ENCODE measurements at regions not wholly inside any gene's neighbourhood (a gene's known extent, or its start where the extent isn't known, plus 50 kb on each side); places are given as distances from the start of the nearest gene placed in this dataset.

DNA sequence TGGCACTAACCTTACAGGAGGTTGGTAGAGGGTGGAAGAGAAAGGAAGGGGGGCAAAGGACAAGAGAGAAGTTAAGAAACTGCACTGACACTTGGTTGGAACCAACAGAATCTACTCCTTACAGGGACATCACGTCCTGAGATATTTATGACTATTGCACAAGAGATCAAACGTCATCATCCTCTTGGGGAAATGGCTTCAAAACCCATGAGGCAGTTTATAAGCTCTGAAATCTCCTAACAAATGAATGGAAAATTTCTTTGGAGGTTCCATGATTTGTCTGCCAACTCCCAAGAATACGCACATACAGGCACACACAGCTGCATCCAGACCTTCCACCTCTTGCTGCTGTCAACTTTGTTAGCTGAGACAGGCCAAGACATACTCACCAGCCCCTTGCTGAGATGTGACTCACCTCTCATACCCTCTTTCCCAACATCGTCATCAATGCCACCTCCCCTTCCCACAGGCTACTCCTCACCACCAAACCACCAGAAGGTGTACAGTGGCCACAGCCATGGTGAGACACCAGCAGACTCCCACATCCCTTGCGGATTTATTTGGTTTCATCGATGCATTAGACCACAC is 135.5 kb downstream of the SETD4 start (continued):
- peak; percentile 54; the same call in 1 of the 2 replicates for TF ChIP-seq SP7 (tag by site-specific recombination; IDR thresholded peaks at IDR 0.05)
- TF ChIP-seq ZNF112 (tag by site-specific recombination; IDR thresholded peaks at IDR 0.05) = no peak
- peak; percentile 88 for TF ChIP-seq ZBTB21 (tag by site-specific recombination; IDR thresholded peaks at IDR 0.05)
- TF ChIP-seq ZNF350 (tag by site-specific recombination; IDR thresholded peaks at IDR 0.05) = no peak
- TF ChIP-seq PRDM1 (tag by site-specific recombination; IDR thresholded peaks at IDR 0.05) = no peak
- no peak for TF ChIP-seq ZNF514 (tag by site-specific recombination; IDR thresholded peaks at IDR 0.05)
- no peak for TF ChIP-seq ZNF341 (tag by site-specific recombination; IDR thresholded peaks at IDR 0.05; ENCODE audit: low read depth)

DNA sequence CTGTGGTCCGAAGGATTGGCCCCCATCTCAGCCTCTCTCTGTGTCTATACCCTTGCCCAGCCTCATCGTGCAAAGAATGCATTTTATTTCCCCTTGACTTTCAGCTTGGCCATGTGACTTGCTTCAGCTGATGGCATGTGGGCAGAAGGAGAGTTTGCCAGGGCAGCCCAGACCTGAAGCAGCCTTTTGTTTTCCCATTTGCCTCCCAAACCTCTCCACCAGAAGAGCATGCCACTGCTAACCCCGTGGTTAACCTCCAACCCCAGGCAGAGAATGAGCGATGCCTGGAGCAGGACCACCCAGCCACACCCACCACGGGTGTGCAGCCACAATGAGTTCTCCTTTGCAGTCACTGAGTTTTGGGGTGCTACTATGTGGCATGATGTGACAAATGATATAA is 136.4 kb downstream of the SETD4 start:
- no peak overlapping the region for H3K27ac ChIP-seq (ENCODE audit: extremely low read depth, low read depth, low read length)
- ChIA-PET CTCF (interaction anchor here (1.9 kb wide), 1 partner anchor 16 kb away, joined by 4 read pairs; no protein-coding TSS in a partner anchor), POLR2A (no interaction called here)
- no peaks in the 10 kb centered on the region for H3K36me3 ChIP-seq (ENCODE audit: control insufficient read depth in 2 of 2, insufficient read depth in 1 of 2, low read length in 2 of 2)
- H3K9me3 ChIP-seq (ENCODE audit: control insufficient read depth, insufficient read depth, low read depth, low read length) = no peaks in the 10 kb centered on the region
- no peak for TF ChIP-seq KLF9 (tag by site-specific recombination; IDR thresholded peaks at IDR 0.05; ENCODE audit: low read depth)
- no peak for TF ChIP-seq ZBTB49 (tag by site-specific recombination; IDR thresholded peaks at IDR 0.05; ENCODE audit: low read depth)
- no peak for TF ChIP-seq SP2 (tag by site-specific recombination; IDR thresholded peaks at IDR 0.05)
- TF ChIP-seq ZNF747 (tag by site-specific recombination; IDR thresholded peaks at IDR 0.05) = no peak
- TF ChIP-seq ELK4 (IDR thresholded peaks at IDR 0.05; ENCODE audit: borderline replicate concordance, low read depth, low read length) = no peak
- no peak for TF ChIP-seq MYNN (tag by site-specific recombination; IDR thresholded peaks at IDR 0.05; ENCODE audit: borderline replicate concordance)
- no peak for TF ChIP-seq ZNF169 (tag by site-specific recombination; IDR thresholded peaks at IDR 0.05)
- TF ChIP-seq ZNF585B (tag by site-specific recombination; IDR thresholded peaks at IDR 0.05) = no peak
- no peak for TF ChIP-seq ZBTB1 (tag by site-specific recombination; IDR thresholded peaks at IDR 0.05)
- no peak for TF ChIP-seq PRDM6 (tag by site-specific recombination; IDR thresholded peaks at IDR 0.05)
- no peak for TF ChIP-seq ZNF571 (tag by site-specific recombination; IDR thresholded peaks at IDR 0.05)
- no peak for TF ChIP-seq GLIS2 (tag by site-specific recombination; IDR thresholded peaks at IDR 0.05)
- no peak for TF ChIP-seq ZNF423 (tag by site-specific recombination; IDR thresholded peaks at IDR 0.05)
- no peak for TF ChIP-seq OVOL3 (tag by site-specific recombination; IDR thresholded peaks at IDR 0.05)
- no peak for TF ChIP-seq ZNF768 (tag by site-specific recombination; IDR thresholded peaks at IDR 0.05)
- TF ChIP-seq ZNF133 (tag by site-specific recombination; IDR thresholded peaks at IDR 0.05) = no peak
- no peak for TF ChIP-seq KLF1 (tag by site-specific recombination; IDR thresholded peaks at IDR 0.05)
- no peak for TF ChIP-seq ZSCAN18 (tag by site-specific recombination; IDR thresholded peaks at IDR 0.05)
- no peak overlapping the region for H3K4me3 ChIP-seq (ENCODE audit: low read depth, low read length)
- no peaks in the 10 kb centered on the region for H3K4me1 ChIP-seq (ENCODE audit: control insufficient read depth, insufficient read depth, low read length)

Data from HEK293 (cell line).